PFSK-1 (cell line): ENCODE measurements at regions not wholly inside any gene's neighbourhood (a gene's known extent, or its start where the extent isn't known, plus 50 kb on each side); places are given as distances from the start of the nearest gene placed in this dataset.

ENCODE experiments used
- FOXP2 ChIP-seq: optimal IDR thresholded peaks from 2 replicates; pipeline ENCODE3; 2011; ENCODE audit warnings: borderline replicate concordance, control low read depth, inconsistent platforms; ENCODE audit not compliant: insufficient read depth; ENCODE audit errors: extremely low read length, extremely low read depth
- POLR2AphosphoS5 ChIP-seq: IDR thresholded peaks from 2 replicates; pipeline ENCODE4 v1.6.1; 2012; ENCODE audit warnings: low read depth, mild to moderate bottlenecking, control low read depth, low read length, moderate library complexity
- REST ChIP-seq, 2 experiments: IDR thresholded peaks; 2 replicates each; pipeline versions ENCODE4 v1.6.1 to v1.8.0; 2011 to 2012; ENCODE audit warnings: low read depth in 2 of 2, low read length in 2 of 2, control low read depth in 1 of 2, inconsistent platforms in 1 of 2, mild to moderate bottlenecking in 1 of 2, moderate library complexity in 1 of 2; ENCODE audit not compliant: insufficient read depth in 1 of 2
- SIN3A ChIP-seq: IDR thresholded peaks from 2 replicates; pipeline ENCODE4 v1.6.1; 2012; ENCODE audit warnings: mild to moderate bottlenecking, low read length, moderate library complexity, borderline replicate concordance; ENCODE audit not compliant: insufficient read depth
- TAF1 ChIP-seq: IDR thresholded peaks from 2 replicates; pipeline ENCODE4 v1.6.1; 2012; ENCODE audit warnings: low read length, control low read depth, borderline replicate concordance; ENCODE audit not compliant: insufficient read depth

GRCh38 chrX:45807572-45808425 lies 607.1 kb upstream of the DIPK2B start:
- TF ChIP-seq FOXP2 (no peak), TAF1 (no peak), REST (IDR thresholded peaks at IDR 0.05; ENCODE audit: insufficient read depth in 1 of 2, low read depth in 2 of 2, low read length in 2 of 2) (no peak), SIN3A (no peak), POLR2AphosphoS5 (no peak)

DNA sequence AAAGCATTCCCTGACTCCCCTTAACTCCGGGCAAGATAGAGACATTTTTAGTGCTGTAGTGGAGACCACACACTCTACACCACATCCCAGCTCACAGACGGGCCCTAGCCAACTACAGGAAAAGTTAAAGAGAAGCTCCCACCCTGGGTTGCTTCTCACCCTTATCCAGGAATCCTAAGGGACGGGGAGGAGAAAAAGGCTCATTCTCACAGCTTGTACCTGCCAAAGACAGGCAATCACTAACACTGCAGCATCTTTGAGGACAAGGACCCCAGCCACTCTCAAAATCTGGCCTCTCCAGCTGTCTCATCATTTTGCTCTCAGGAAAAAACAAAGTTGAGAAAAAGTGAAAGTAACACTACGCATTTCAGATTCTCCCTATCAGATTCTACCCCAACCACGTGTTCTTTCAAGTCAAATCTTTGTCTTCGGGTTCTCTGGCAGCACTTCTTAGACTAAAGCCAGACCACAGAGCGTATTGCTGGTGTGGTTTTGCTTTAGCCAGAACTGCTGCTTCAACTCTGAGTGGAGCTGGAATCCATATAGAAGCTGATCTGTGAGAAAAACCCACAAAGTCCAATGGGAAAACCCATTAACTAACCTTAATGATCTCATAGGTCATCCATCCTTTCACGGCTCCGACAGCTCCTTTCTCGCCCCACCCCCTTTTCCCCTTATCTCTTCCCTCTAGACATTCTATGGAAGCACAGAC lies 605.9 kb upstream of the DIPK2B start:
- TF ChIP-seq SIN3A (no peak), POLR2AphosphoS5 (peak; percentile 41; the same call in 1 of the 2 replicates), FOXP2 (no peak), REST (IDR thresholded peaks at IDR 0.05; ENCODE audit: insufficient read depth in 1 of 2, low read depth in 2 of 2, low read length in 2 of 2) (no peak), TAF1 (0 out of 2 replicates have a peak, but pooled peaks have one; percentile 28)

GRCh38 chrX:45804276-45804675 lies 603.6 kb upstream of the DIPK2B start:
- TF ChIP-seq POLR2AphosphoS5 (no peak), SIN3A (no peak), FOXP2 (no peak), REST (IDR thresholded peaks at IDR 0.05; ENCODE audit: insufficient read depth in 1 of 2, low read depth in 2 of 2, low read length in 2 of 2) (no peak), TAF1 (no peak)

- TF ChIP-seq FOXP2, result no peak
- no peak for TF ChIP-seq POLR2AphosphoS5
- no peak for TF ChIP-seq TAF1
- TF ChIP-seq SIN3A, result no peak
- TF ChIP-seq REST (IDR thresholded peaks at IDR 0.05; ENCODE audit: insufficient read depth in 1 of 2, low read depth in 2 of 2, low read length in 2 of 2), result no peak
Observed at GRCh38 chrX:45803383-45803921, 602.8 kb upstream of the DIPK2B start.
